Activated CD4-positive, alpha-beta T cell treated with anti-CD3 and anti-CD28 coated beads, Interleukin-10, Interleukin-2, amounts not matched to agents 100 ng/mL and 50 ng/mL, durations not matched to agents 16 hours and 8 hours (primary cell): ENCODE measurements at regions not wholly inside any gene's neighbourhood (a gene's known extent, or its start where the extent isn't known, plus 50 kb on each side); places are given as distances from the start of the nearest gene placed in this dataset.

Experiments used
- DNase-seq: peaks from one replicate; pipeline ENCODE4 v3.0.0-alpha.2; 2020

DNA sequence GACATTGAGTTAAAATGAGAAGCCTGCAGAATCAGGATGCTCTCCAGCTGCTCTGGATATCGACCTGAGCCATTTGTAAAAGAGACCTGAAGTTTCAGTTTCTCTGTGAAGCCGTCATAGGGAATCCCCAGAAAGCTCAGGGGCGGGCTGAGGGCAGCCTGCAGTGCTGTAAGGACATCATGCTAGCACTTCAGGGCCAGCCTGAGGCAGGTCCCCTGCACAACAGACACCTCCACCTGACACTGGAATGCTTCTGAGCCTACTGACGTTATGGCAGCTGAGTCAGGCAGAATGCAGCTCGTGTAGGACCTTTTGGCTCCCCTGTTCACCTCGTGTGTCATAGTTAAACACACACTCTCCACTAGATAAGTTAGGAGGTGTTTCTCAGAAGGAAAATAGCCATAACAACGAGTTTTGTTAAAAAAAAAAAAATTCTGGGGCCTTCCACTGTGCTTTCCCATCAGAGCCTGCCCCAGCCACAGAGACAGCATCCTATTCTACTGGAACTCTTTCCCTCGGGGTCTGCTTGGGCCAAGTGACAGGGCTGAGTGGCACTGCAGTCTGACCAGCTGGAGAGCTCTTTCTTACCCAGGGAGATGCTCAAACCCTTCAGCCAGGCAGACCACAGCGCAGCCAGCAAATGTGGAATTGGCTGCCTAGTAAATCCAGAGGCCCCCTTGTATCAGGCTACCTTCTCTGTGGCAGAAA is 354.9 kb downstream of the DIRAS2 start:
- peak; percentile 30 for DNase-seq

DNA sequence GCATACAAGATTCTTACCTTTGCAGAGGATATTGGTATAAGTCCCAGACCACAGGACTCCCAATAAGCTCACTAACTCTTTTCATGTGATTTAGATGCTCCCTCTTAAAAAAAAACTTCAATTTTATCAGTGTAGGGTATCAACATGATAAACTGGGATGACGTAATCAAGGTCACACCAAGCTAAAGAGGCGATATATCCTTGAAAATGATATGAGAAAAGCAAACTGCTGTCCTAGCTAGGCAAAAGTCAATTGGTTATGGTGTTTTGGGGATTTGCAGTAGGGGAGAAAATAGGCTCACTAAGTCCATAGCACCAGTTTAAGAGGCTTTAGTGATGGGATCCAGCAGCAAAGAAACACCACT is 354.4 kb downstream of the DIRAS2 start:
- no peak for DNase-seq

DNA sequence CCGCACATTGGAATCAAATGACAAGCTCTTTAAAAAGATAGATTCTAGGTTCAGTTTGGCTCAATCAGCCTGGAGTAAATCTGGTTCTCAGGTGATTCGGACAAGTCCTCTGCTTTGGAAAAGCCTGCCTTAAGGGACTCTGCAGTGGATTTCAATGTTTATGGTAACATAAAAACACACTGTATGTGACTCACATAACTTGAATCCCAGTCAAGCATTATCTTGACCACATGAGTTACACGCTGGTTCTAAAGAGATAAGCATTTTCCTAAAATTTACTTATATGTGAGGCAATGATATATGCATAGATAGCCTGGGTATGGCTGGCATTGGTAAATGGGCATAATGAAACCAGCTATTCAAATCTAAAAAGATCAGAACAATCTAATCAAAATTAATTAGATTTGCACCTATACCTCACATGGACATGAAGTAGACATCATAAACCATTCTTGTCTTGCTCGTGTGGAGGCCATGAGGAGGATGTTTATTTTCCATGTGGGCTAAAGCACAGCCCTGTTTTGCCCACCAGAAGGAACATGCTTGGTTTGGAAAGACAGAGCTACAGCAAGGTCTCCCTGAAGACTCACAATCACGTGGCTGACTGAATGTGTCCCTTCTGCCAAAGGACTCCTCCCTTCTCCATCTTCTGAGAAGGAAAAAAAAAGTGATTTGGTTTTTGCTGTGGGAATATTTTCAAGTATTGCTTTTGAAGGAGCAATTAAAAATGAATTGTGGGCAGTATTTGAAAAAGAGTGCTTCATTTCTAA is 351.7 kb downstream of the DIRAS2 start:
- DNase-seq: no peak

DNA sequence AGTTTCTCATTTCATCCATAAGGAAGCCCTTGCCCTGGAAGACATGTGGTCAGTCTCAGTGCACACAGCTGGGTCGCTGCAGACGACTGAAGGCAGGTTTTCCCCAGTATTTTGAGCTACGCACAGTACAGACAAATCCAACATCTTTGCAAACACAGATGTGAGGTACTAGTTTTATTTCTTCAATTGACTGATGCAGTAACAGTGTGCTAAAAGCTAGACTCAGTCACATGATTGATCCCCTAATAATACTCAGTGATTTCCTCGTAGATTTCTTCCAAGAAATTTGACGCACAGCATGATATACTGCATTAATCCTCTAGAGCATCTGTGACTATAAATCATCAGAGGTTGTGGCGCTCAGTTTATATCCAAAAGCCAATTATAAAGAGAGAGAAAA is 346.1 kb downstream of the DIRAS2 start:
- DNase-seq: no peak

DNA sequence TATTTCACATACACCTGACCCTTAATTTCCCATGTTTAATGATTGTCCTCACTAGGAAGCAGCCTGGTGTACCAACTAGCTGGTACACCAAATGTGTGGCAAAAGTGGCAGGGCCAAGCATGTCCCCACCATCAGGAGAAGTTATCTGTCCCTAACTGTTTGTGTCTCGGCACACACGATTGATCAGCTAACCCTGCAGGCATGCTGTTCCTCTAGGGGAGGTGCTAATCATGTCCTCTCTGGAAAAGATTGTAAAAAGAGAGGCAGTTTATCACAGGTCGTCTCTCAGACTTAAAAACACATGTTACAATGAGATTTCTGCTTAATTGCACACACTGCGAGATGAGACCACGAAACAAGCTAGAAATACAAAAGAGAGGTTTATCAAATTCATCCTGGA is 342.7 kb downstream of the DIRAS2 start:
- DNase-seq: no peak

DNA sequence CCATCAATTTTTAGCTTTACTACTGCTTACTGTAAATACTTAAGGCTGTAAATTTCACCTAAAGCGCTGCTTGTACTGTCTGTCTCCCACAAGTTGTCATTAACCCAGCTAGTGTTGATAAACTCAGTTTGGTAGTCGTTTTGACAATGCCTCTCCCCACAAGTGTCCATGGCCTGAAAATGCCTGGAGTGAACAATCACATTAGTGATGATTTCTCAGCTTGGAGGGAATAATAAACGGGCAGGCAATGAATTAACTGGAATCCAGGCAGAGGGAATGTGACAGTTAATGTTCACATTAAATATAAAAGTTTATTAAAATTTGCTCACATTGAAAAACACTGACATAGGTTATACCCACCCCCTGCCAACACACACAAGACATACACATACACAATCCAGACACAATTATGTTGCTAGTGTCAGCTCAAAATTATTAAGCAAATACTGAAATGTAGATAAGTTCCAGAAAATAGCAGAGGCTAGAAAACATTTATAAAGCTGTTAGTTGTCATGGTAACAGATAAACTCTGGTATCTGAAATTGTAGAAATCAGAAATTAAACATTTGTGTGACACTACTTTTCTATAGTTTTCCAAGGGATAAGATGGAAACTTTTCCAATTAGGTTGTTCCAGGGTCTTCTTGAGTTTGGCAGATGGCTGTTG is 341.9 kb downstream of the DIRAS2 start:
- DNase-seq: no peak

DNA sequence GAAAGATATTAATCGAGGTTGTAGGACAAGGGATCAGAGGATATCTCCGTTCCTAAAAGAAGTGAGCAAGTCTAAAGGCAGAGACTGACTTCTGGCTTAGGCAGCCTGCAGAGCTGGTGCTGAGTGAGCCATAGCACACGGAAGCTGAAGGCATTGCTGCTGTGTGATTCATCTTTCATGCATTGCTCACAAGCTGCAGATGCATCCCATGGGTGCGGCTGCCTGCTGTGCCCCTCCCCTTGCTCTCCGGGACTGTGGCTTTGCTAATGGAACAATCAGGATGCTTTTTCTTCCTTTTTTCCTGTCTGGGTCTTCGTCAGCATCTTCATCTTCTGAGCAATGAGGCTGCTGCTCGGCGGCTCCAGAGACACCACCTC is 341.4 kb downstream of the DIRAS2 start:
- DNase-seq: no peak

DNA sequence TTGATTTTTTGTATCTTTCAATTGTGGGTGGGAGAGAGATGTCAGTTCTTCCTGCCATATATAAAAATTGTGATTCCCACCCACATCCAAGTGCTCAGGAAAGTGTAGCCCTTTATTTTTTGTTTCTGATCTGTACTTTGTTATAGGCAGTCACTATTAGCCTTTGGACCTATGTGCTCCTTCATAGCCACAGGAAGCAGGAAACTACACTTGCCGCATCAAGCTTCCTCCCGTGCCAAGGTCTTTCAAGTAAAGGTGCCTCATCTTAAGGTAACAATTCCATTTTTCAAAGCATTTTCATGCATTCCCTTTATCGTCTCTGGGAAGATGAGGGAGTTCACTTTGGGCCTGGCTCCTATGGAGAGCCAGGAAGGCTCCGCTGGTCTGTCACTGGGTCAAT is 339.0 kb downstream of the DIRAS2 start:
- DNase-seq: no peak

DNA sequence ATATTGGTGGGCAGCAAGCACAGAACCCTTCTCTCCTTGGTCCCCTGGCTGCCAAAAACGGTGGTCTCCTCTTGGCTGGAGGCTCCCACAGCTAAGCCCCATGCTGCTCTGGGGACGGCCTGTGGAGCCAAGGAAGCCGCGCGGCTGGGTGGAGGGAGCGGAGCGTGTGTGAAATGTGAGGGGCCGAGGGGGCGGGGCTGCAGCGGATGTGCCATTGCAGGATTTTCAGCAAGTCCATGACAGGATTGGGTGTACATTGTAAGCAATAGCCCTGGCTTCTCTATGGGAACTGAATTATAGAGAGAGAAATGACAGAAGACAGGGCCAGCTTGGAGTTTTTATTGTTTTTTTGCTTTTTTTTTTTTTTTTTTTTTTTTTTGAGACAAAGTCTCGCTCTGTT is 336.5 kb downstream of the DIRAS2 start:
- DNase-seq: no peak

DNA sequence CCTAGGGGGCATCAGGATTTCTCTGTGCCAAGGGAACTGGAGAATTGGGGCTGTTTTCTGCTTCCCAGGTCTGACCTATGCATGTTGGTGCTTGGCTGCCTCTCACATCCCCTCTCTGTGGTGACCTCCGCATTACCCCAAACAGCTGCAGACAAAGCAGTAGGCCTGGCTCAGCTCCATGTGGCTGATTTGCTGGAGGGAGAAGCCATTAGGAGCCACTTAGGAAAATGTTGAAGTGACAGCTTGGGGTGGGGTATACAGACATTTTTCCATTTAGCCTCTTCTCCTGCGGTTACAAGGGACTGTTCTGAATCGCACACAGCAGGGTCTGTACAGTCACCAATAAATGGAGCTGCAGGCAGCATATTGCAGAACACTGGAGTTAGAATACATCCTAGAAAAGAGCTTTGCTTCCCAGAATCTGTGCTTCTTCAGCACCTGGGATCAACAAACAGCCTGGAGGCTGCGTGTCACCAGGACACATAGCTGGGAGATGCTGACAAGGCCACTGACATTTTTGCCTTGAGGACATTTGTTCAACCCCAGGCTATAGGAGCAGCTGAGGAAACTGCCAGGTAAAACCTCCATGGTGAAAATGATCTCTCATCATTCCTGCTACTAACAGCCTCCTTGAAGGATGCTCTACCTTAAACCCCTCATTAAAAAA is 335.3 kb downstream of the DIRAS2 start:
- DNase-seq: no peak

DNA sequence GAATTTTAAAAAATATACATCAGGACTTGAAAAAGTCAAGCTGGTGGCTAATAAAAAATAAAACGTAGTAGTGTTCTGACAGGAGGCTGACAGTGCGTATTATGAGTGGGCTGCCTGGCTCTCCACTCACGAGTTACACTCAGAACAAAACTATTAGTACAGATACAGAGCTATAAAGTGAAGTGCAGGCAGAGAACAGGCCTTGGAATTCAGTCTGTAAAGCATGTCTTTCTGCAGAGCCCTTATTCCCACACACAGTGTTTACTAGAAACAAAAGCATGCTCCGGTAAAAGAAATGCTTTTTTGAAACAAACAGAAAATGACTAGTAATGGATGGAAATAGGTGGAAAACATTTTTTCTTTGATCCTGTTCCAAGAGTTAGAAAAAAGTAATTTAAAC is 334.7 kb downstream of the DIRAS2 start:
- DNase-seq: no peak

DNA sequence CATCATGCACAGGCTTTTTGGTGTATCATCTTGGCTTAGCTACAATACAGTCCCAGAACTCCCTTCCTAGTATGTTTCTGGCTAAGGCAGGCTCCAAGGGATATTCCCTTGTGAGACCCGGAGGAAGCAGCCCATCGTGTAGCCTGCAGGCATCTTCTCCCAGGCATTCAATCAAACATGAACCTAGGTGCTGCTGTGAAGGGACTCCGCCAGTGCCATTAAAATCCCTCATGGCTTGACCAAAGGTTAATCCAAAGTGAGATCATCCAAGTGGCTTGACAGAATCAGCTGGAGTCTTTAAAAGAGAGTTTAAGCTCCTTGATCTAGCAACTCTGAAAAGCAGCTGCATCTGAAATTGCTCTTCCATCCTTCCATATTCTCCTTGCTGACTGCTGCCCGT is 333.9 kb downstream of the DIRAS2 start:
- no peak for DNase-seq

DNA sequence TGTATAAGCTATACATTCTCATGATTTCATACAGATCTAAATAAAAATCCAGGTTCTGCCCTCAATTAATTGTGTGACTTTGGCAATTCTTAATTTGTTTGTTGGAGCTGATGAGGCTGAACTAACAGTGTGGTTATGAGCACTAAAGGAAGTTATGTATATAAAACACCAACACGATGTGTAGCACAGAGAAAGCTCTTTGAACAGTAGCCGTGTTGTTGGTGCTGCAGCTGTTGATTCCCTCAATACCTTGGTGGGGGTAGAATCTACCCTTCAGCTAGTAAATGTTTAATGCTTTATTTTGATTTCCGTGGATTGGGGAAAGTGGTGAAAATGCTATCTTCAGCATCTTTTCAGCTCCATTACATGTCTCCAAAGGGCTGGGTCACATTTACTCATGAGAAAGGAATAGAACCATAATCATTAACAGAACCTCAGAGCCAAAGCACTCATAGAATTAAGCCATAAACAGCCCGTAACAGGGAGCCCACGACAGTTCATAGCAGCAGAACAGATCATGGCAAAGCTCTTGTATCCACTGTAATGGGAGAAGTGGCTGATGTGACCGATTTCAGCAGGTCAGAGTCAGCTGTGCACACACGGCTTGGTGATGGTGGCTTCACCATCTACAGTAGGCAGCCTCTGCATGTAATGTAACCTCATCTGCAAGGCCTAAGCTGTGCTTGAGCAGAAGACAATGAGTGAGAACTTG is 332.7 kb downstream of the DIRAS2 start:
- no peak for DNase-seq

DNA sequence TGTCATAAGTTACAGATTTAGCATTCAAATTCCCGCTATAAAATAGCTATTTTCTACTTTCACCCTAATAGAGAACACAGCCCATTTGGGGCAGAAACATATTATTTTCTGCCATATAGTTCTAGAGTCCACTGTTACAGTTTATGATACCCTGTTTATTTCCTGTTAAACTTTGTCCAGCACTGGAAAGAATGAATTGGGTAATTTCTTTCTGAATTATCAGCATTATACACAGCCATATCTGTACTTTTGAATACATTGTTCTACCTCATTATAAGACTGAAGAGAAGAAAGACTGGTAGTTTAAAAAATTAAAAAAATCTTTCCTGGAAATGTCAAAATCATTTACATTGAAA is 332.1 kb downstream of the DIRAS2 start:
- DNase-seq: no peak

DNA sequence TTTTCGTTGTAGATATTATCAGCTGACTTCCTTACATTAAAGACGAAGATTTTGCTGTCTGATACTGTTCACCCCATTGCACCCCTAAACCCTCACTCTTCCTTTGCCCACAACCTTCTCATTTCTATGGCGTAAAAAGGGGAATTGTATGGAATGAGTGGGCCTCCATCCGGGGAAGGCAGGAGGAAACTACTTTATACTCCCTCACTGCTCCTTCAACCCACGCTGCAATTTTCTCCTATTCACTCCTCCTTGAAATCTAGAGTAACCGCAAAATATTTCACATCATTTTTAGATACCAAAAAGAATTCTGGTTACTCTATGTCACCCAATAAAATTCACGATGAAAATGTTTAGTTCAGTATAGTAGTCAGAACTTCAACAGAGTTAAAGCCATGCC is 330.8 kb downstream of the DIRAS2 start:
- no peak for DNase-seq

DNA sequence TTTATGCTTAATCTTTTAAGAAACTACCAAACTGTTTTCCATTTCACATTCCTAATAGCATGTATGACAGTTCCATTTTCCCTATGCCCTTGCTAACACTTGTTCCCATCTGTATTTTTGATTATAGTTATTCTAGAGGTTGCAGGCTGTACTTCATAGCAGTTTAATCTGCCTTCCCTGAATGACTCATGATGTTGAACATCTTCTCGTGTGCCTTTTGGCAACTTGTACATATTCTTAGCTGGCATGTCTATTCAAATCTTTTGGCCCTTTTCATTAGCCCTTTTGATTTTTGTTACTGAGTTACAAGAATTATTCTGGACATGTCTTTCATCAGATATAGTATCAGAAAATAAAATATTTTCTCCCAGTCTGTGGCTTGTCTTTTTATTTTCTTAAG is 320.3 kb downstream of the DIRAS2 start:
- no peak for DNase-seq

DNA sequence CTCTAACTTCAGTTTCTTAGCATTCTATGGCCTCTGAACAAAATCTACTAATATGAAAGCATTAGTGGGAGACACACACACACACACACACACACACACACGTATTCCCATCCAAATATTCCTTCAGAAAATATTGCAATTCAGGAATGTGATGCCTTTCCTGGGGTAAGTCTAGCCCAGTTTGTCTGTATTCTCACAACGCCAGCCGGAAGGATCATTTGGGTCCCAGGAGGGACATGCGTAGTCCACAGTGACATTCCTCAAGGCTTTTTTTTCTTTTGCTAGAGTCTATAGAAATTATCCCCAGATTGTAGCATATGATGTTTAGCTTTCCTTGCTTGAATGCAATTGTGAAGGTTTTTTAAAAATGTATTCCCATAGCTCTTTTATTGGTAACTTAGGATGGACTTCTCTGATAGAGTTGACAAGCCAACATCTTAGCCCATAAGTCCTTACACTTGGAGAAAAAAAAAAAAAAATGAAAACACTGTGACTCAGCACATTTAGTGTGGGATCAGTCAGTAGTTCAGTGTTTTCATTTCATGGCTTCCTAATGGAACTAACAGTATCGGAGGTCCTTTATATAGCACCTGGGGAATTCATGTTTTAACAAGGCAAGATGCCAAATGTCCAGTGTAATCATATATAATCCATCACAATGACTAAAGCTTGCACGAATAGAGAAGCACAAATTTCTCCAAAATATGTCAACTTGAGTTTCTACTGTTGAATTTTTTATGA is 316.5 kb downstream of the DIRAS2 start:
- no peak for DNase-seq

DNA sequence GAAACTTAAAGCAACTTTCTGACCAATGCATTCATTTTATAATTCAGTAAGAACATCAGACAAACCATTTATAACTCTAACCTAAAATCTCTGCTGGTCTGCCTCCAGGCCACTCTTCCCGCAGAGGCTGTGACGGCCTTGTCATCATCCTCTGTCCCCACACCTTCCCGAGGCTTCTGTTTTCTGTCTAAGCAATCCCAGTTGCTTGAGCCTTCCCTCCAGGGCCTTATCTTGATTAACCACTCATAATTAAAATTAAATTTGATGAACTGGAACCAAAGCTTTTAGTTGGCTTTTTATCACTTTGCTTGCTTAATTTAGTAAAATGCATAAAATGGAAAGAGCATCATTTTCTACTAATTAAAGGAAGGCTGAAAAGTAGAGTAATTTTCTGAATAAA is 312.4 kb downstream of the DIRAS2 start:
- DNase-seq: no peak

DNA sequence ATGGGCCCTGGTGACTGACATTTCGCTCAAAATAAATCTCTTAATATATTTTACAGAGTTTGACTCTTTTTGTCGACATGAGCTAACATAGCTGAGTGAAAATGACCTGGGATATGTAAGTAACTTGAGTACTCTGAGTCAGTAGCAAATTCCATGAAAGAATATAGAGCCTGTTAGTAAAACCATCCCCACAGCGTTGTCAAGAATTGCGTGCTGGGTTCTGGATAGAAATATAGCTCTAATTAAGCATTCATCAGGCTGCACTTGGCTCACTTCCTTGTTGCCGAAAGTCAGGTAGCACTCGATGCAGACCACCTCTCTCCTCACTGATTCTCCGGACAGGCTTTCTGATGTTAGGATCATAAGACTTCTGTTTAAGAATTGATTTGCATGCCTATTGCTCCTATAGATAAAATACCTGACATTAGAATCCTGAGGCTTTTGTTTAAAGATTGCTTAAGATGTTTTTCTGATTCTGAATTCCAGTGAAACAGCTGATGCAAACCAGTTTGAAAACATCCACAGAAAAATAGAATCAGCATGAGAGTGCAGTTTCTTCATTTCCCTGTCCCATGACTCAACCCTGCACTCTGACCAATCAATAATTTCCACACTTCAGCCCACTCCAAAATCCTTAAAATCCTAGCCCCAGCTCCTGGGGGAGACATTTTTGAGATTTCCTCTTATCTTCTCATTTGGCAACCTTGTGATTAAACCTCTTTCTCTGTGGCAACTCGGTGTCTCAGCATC is 310.6 kb downstream of the DIRAS2 start:
- DNase-seq: no peak

DNA sequence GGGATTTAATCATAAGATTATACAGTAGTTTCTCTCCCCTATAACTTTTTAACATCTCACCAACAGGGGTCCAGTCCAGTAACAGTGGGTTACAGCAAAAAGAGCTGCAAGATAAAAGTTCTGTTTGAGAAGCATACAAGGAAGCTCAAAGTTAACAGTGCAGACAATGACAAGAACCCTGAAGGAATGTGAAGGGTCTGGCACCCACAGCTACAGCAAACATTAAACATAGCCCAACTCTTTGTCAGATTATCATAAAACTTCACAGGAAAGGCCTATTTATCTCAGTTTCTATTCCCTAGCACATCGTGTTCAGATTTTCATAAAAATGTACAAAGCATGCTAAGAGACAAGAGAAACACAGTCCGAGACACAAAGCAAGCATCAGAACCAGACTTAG is 309.4 kb downstream of the DIRAS2 start:
- no peak for DNase-seq

DNA sequence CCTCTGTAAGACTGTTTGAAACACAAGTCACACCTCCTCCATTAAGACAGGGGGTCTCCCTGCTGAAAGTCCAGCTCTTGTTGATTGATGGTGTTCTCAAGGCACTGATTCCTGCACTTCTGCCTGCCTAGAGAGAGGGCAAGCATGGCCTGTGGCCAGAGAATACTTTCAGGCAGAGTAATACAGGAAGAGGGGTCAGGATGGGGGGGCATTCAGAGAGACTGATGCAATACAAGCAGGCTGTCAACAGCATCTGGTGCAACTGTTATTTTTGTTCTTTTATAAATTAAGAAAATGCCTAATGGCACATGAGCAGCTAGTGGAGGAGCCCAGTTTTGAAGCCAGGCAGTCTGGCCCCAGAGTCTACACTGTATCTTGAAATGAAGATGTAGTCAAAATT is 302.2 kb downstream of the DIRAS2 start:
- DNase-seq: no peak

DNA sequence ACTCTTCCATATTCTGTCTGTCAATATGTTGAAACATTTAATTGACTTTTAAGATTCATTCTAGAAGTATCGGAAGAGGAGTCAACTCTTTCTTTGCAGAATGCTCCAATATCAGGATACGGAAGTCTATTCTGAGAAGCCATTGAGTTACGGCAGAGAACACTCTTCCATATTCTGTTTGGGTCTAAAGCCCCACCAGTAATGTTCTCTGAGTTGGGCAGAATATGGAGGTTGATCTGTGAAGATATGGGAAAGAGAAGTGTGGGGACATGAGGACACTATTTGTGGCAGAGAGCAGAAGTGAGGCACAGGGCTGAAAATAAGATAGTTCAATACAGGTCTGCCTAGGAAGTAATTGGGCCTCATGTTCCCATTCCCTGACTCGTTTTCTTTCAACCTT is 300.0 kb downstream of the DIRAS2 start:
- no peak for DNase-seq
